OCI-LY3 (cell line): ENCODE measurements at regions not wholly inside any gene's neighbourhood (a gene's known extent, or its start where the extent isn't known, plus 50 kb on each side); places are given as distances from the start of the nearest gene placed in this dataset.

ENCODE experiments used
- H2AFZ ChIP-seq: fragments of 200-600, 300-600 bp; shearing (Covaris generic); 2 replicates; pipeline ENCODE4 v1.6.0; 2014; ENCODE audit warnings: antibody characterized with exemption, low read depth, low read length
- H3K27ac ChIP-seq: fragments of 200-600, 300-600 bp; sonication (generic); 2 replicates; pipeline ENCODE4 v1.5.1; 2014; ENCODE audit warnings: mild to moderate bottlenecking, low read length, moderate library complexity, mixed read lengths
- H3K27me3 ChIP-seq: fragments of 200-600, 300-600 bp; sonication (generic); 2 replicates; pipeline ENCODE4 v1.6.1; 2014; ENCODE audit warnings: low read depth, low read length, mixed read lengths
- H3K36me3 ChIP-seq: fragments of 200-600, 300-600 bp; sonication (generic); replicated peaks from 2 replicates; pipeline ENCODE3; 2014; ENCODE audit warnings: low read depth, low read length, mixed read lengths
- H3K4me1 ChIP-seq: fragments of 300-600, 200-600 bp; sonication (generic); 2 replicates; pipeline ENCODE4 v1.6.1; 2014; ENCODE audit warnings: low read length, mixed read lengths
- H3K4me2 ChIP-seq: fragments of 200-600, 300-600 bp; sonication (generic); 2 replicates; pipeline ENCODE4 v1.6.1; 2014; ENCODE audit warnings: low read length, mixed read lengths
- H3K4me3 ChIP-seq: fragments of 300-600, 200-600 bp; sonication (generic); 2 replicates; pipeline ENCODE4 v1.5.1; 2014; ENCODE audit warnings: antibody characterized with exemption, mild to moderate bottlenecking, low read length, moderate library complexity
- H3K79me2 ChIP-seq: fragments of 300-600, 200-600 bp; shearing (Covaris generic); 2 replicates; pipeline ENCODE4 v1.6.1; 2014; ENCODE audit warnings: mild to moderate bottlenecking, low read length, mixed read lengths
- H3K9ac ChIP-seq: fragments of 300-600, 200-600 bp; shearing (Covaris generic); 2 replicates; pipeline ENCODE4 v1.6.0; 2014; ENCODE audit warnings: mild to moderate bottlenecking, low read length, moderate library complexity
- H3K9me3 ChIP-seq: fragments of 200-600, 300-600 bp; shearing (Covaris generic); 2 replicates; pipeline ENCODE4 v1.6.1; 2014; ENCODE audit warnings: low read length, mixed read lengths; ENCODE audit not compliant: insufficient read depth
- H4K20me1 ChIP-seq: fragments of 200-600, 300-600 bp; sonication (generic); 2 replicates; pipeline ENCODE4 v1.6.1; 2016; ENCODE audit warnings: low read length, mixed read lengths; ENCODE audit not compliant: insufficient read depth
- CTCF ChIP-seq: fragments of 200-600, 300-600 bp; sonication (generic); IDR thresholded peaks from 2 replicates; pipeline ENCODE4 v1.5.1; 2014; ENCODE audit warnings: antibody characterized with exemption, low read length, low read depth
- EZH2phosphoT487 ChIP-seq: fragments of 200-600 bp; shearing (Covaris generic); IDR thresholded peaks from 2 replicates; pipeline ENCODE4 v1.6.1; 2018; ENCODE audit warnings: antibody characterized with exemption, mixed run types, low read depth

GRCh38 chr7:131021460-131021859 is 287.5 kb upstream of the KLF14 start:
- Histone ChIP-seq H3K4me2 (peak overlapping the region; percentile 68), H3K4me1 (peaks cover 56% of the 10 kb centered on the region), H3K4me3 (peak overlapping the region; percentile 37), H3K36me3 (peaks cover 14% of the 10 kb centered on the region), H2AFZ (no peak overlapping the region), H3K79me2 (0 out of 2 replicates have a peak, but pooled peaks cover 17% of the 10 kb centered on the region), H4K20me1 (no peaks in the 10 kb centered on the region), H3K9me3 (0 out of 2 replicates have a peak, but pooled peaks cover 2% of the 10 kb centered on the region), H3K9ac (peak overlapping the region; percentile 39), H3K27ac (peak overlapping the region; percentile 72), H3K27me3 (no peaks in the 10 kb centered on the region)
- TF ChIP-seq EZH2phosphoT487 (no peak), CTCF (no peak)

GRCh38 chr7:131021902-131022301 is 287.9 kb upstream of the KLF14 start:
- Histone ChIP-seq H3K36me3 (peaks cover 14% of the 10 kb centered on the region), H4K20me1 (no peaks in the 10 kb centered on the region), H3K9ac (peak overlapping the region; percentile 39), H3K9me3 (0 out of 2 replicates have a peak, but pooled peaks cover 2% of the 10 kb centered on the region), H2AFZ (no peak overlapping the region), H3K4me2 (peak overlapping the region; percentile 68), H3K27me3 (no peaks in the 10 kb centered on the region), H3K27ac (peak overlapping the region; percentile 72), H3K79me2 (0 out of 2 replicates have a peak, but pooled peaks cover 17% of the 10 kb centered on the region), H3K4me1 (peaks cover 60% of the 10 kb centered on the region), H3K4me3 (peak overlapping the region; percentile 37)
- TF ChIP-seq EZH2phosphoT487: no peak
- TF ChIP-seq CTCF: no peak

GRCh38 chr7:131026297-131027000 is 292.4 kb upstream of the KLF14 start:
- no peaks in the 10 kb centered on the region for H4K20me1 ChIP-seq
- peak overlapping the region; percentile 51 for H3K4me3 ChIP-seq
- peak overlapping the region; percentile 60 for H3K9ac ChIP-seq
- peak overlapping the region; percentile 95 for H3K27ac ChIP-seq
- H3K9me3 ChIP-seq: peaks cover 7% of the 10 kb centered on the region; the same call in 1 of the 2 replicates
- peak overlapping the region; percentile 71 for H3K4me2 ChIP-seq
- H3K27me3 ChIP-seq: no peaks in the 10 kb centered on the region
- no peak for TF ChIP-seq CTCF
- TF ChIP-seq EZH2phosphoT487: no peak
- H3K36me3 ChIP-seq: peaks cover 18% of the 10 kb centered on the region
- no peak overlapping the region for H2AFZ ChIP-seq
- peaks cover 78% of the 10 kb centered on the region for H3K4me1 ChIP-seq
- peaks cover 34% of the 10 kb centered on the region for H3K79me2 ChIP-seq

- H3K79me2 ChIP-seq: peaks cover 34% of the 10 kb centered on the region
- H3K9ac ChIP-seq: peak overlapping the region; percentile 60
- no peak overlapping the region; the same call in 1 of the 2 replicates for H2AFZ ChIP-seq
- no peaks in the 10 kb centered on the region for H4K20me1 ChIP-seq
- H3K4me1 ChIP-seq: peaks cover 77% of the 10 kb centered on the region
- TF ChIP-seq EZH2phosphoT487: no peak
- no peak for TF ChIP-seq CTCF
- peak overlapping the region; percentile 95 for H3K27ac ChIP-seq
- peak overlapping the region; percentile 51 for H3K4me3 ChIP-seq
- peaks cover 18% of the 10 kb centered on the region for H3K36me3 ChIP-seq
- H3K4me2 ChIP-seq: peak overlapping the region; percentile 71
- H3K9me3 ChIP-seq: peaks cover 7% of the 10 kb centered on the region; the same call in 1 of the 2 replicates
- no peaks in the 10 kb centered on the region for H3K27me3 ChIP-seq
Observed at GRCh38 chr7:131027287-131027773, 293.3 kb upstream of the KLF14 start.
